H1 (cell line): ENCODE measurements at regions not wholly inside any gene's neighbourhood (a gene's known extent, or its start where the extent isn't known, plus 50 kb on each side); places are given as distances from the start of the nearest gene placed in this dataset.
A peak's percentile ranks its signal among the peaks of the same experiment; 100 is the strongest.

Source experiments
- CTCF ChIA-PET: fragments of 300-600 bp; sonication (Branson Sonifier 250); formaldehyde crosslinking; loops from one replicate; lab custom pipeline; 2021; ENCODE audit not compliant: partially characterized antibody; lab: Charles Lee
- POLR2A ChIA-PET: fragments of 300-600 bp; sonication (Branson Sonifier 250); formaldehyde crosslinking; loops from one replicate; lab custom pipeline; 2021; ENCODE audit warnings: inconsistent platforms; ENCODE audit not compliant: partially characterized antibody; lab: Charles Lee
- DNase-seq, 2 experiments: peaks; one replicate each; pipeline versions ENCODE4 v3.0.0 to v3.0.0-alpha.2; 2010 to 2022; ENCODE audit warnings: low spot score in 2 of 2, low read depth in 1 of 2, mixed read lengths in 1 of 2
- FAIRE-seq: peaks from 2 replicates; lab custom pipeline; 2011; peaks lifted over from hg19 to GRCh38; lab: Jason Lieb, UNC
- H2AFZ ChIP-seq: 2 replicates; pipeline ENCODE4 v1.8.1; 2012; ENCODE audit warnings: low read length, inconsistent platforms
- H2AK5ac ChIP-seq: 2 replicates; pipeline ENCODE4 v1.6.1; 2013; ENCODE audit warnings: low read depth, low read length
- H2BK120ac ChIP-seq: replicated peaks from 2 replicates; pipeline ENCODE3; 2013; ENCODE audit warnings: low read depth, low read length, inconsistent platforms
- H2BK12ac ChIP-seq: 2 replicates; pipeline ENCODE4 v1.6.1; 2013; ENCODE audit warnings: low read depth, low read length
- H2BK15ac ChIP-seq: 2 replicates; pipeline ENCODE4 v1.6.1; 2013; ENCODE audit warnings: low read length
- H2BK20ac ChIP-seq: 2 replicates; pipeline ENCODE4 v1.6.1; 2013; ENCODE audit warnings: low read length
- H2BK5ac ChIP-seq: 2 replicates; pipeline ENCODE4 v1.6.1; 2013; ENCODE audit warnings: low read depth, low read length
- H3K14ac ChIP-seq: 2 replicates; pipeline ENCODE4 v1.6.1; 2013; ENCODE audit warnings: inconsistent platforms; ENCODE audit not compliant: insufficient read length
- H3K18ac ChIP-seq: 2 replicates; pipeline ENCODE4 v1.6.1; 2013; ENCODE audit warnings: low read length; ENCODE audit errors: extremely low read depth
- H3K23ac ChIP-seq: 2 replicates; pipeline ENCODE4 v1.6.1; 2013; ENCODE audit warnings: inconsistent platforms; ENCODE audit not compliant: insufficient read length
- H3K23me2 ChIP-seq: 2 replicates; pipeline ENCODE4 v1.6.1; 2013; ENCODE audit warnings: low read depth, low read length
- H3K27ac ChIP-seq: 2 replicates; pipeline ENCODE4 v1.6.1; 2011; ENCODE audit warnings: low read depth, low read length, inconsistent platforms
- H3K27me3 ChIP-seq, 4 experiments: replicated peaks in 1 of 4; 1 replicate in 1 of 4; 2 replicates in 3 of 4; pipeline versions ENCODE4 v1.6.1 to v1.8.1; 2011 to 2013; ENCODE audit warnings: low read length in 3 of 4, mild to moderate bottlenecking in 3 of 4, inconsistent platforms in 2 of 4, mixed read lengths in 2 of 4, moderate library complexity in 1 of 4; ENCODE audit not compliant: control insufficient read depth in 3 of 4, insufficient read depth in 3 of 4; ENCODE audit errors: extremely low read depth in 1 of 4
- H3K36me3 ChIP-seq, 4 experiments: 2 replicates each; pipeline versions ENCODE4 v1.6.1 to v1.8.1; 2011 to 2013; ENCODE audit warnings: mild to moderate bottlenecking in 4 of 4, low read length in 3 of 4, moderate library complexity in 2 of 4, control low read depth in 1 of 4, inconsistent platforms in 1 of 4; ENCODE audit not compliant: insufficient read depth in 4 of 4, control insufficient read depth in 2 of 4
- H3K4ac ChIP-seq: replicated peaks from 2 replicates; pipeline ENCODE3; 2013; ENCODE audit warnings: low read length, low read depth, mixed read lengths, inconsistent platforms; ENCODE audit not compliant: insufficient read length
- H3K4me1 ChIP-seq, 4 experiments: replicated peaks in 1 of 4; 1 replicate in 1 of 4; 2 replicates in 3 of 4; pipeline versions ENCODE4 v1.6.1 to v1.8.1; 2011 to 2013; ENCODE audit warnings: low read length in 3 of 4, inconsistent platforms in 2 of 4, mixed read lengths in 1 of 4; ENCODE audit not compliant: insufficient read depth in 4 of 4, control insufficient read depth in 3 of 4
- H3K4me2 ChIP-seq, 2 experiments: 2 replicates each; pipeline versions ENCODE4 v1.6.1 to v1.8.1; 2011 to 2013; ENCODE audit warnings: low read depth in 2 of 2, low read length in 2 of 2, control low read depth in 1 of 2, inconsistent platforms in 1 of 2, mild to moderate bottlenecking in 1 of 2; ENCODE audit not compliant: insufficient read depth in 1 of 2
- H3K4me3 ChIP-seq, 4 experiments: fragments of 200-600, 300-600 bp in 1 of 4; sonication (generic), shearing (Covaris generic), sonication (Bioruptor Twin) in 1 of 4; 2 replicates each; pipeline versions ENCODE4 v1.5.1 to v1.8.1; 2011 to 2016; ENCODE audit warnings: low read length in 4 of 4, low read depth in 3 of 4, control low read depth in 2 of 4, inconsistent platforms in 2 of 4, mild to moderate bottlenecking in 2 of 4, mixed read lengths in 1 of 4, moderate library complexity in 1 of 4; ENCODE audit not compliant: insufficient read depth in 2 of 4; ENCODE audit errors: extremely low read depth in 1 of 4
- H3K56ac ChIP-seq: replicated peaks from 2 replicates; pipeline ENCODE3; 2013; ENCODE audit warnings: low read depth, mild to moderate bottlenecking, mixed read lengths, low read length, inconsistent platforms; ENCODE audit not compliant: insufficient read length
- H3K79me1 ChIP-seq: 2 replicates; pipeline ENCODE4 v1.6.1; 2013; ENCODE audit warnings: low read depth, low read length, control low read depth
- H3K79me2 ChIP-seq, 2 experiments: 2 replicates each; pipeline versions ENCODE4 v1.6.1 to v1.8.1; 2012 to 2013; ENCODE audit warnings: low read length in 2 of 2, mild to moderate bottlenecking in 2 of 2, inconsistent platforms in 1 of 2; ENCODE audit not compliant: insufficient read depth in 2 of 2, control insufficient read depth in 1 of 2
- H3K9ac ChIP-seq, 4 experiments: replicated peaks in 1 of 4; 1 replicate in 1 of 4; 2 replicates in 3 of 4; pipeline versions ENCODE4 v1.6.1 to v1.8.1; 2011 to 2013; ENCODE audit warnings: low read depth in 3 of 4, low read length in 3 of 4, control low read depth in 2 of 4, mild to moderate bottlenecking in 2 of 4, moderate library complexity in 2 of 4, inconsistent platforms in 1 of 4; ENCODE audit errors: extremely low read depth in 1 of 4
- H3K9me3 ChIP-seq, 2 experiments: 2 replicates each; pipeline versions ENCODE4 v1.6.1 to v1.8.1; 2012 to 2013; ENCODE audit warnings: mild to moderate bottlenecking in 2 of 2, moderate library complexity in 2 of 2, control low read depth in 1 of 2, inconsistent platforms in 1 of 2, low read depth in 1 of 2, low read length in 1 of 2, mixed read lengths in 1 of 2; ENCODE audit not compliant: insufficient read depth in 2 of 2
- H4K20me1 ChIP-seq, 2 experiments: replicated peaks in 1 of 2; 2 replicates each; pipeline versions ENCODE3 to v1.8.1; 2011 to 2013; ENCODE audit warnings: inconsistent platforms in 2 of 2, low read length in 2 of 2, mild to moderate bottlenecking in 1 of 2; ENCODE audit not compliant: insufficient read depth in 2 of 2, control insufficient read depth in 1 of 2
- H4K5ac ChIP-seq: 2 replicates; pipeline ENCODE4 v1.6.1; 2013; ENCODE audit warnings: low read length, low read depth, mixed read lengths, inconsistent platforms; ENCODE audit not compliant: insufficient read length
- H4K8ac ChIP-seq: 2 replicates; pipeline ENCODE4 v1.8.0; 2013; ENCODE audit warnings: mild to moderate bottlenecking, moderate library complexity, low read length, inconsistent platforms; ENCODE audit not compliant: insufficient read depth; ENCODE audit errors: extremely low read depth
- H4K91ac ChIP-seq: replicated peaks from 2 replicates; pipeline ENCODE3; 2013; ENCODE audit warnings: low read length, mixed read lengths, inconsistent platforms; ENCODE audit not compliant: insufficient read length
- CHD1 ChIP-seq: IDR thresholded peaks from 2 replicates; pipeline ENCODE4 v1.6.1; 2012; ENCODE audit warnings: low read depth, low read length, improper control_type of control experiment
- CHD2 ChIP-seq: IDR thresholded peaks from 2 replicates; pipeline ENCODE4 v1.6.1; 2012; ENCODE audit warnings: low read length, improper control_type of control experiment
- EP300 ChIP-seq, 2 experiments: IDR thresholded peaks; 1 replicate in 1 of 2; 2 replicates in 1 of 2; pipeline ENCODE4 v1.6.1; 2011 to 2012; ENCODE audit warnings: low read depth in 2 of 2, low read length in 2 of 2, mild to moderate bottlenecking in 2 of 2, borderline replicate concordance in 1 of 2, inconsistent platforms in 1 of 2, moderate library complexity in 1 of 2
- GTF2F1 ChIP-seq: IDR thresholded peaks from 2 replicates; pipeline ENCODE4 v1.6.1; 2012; ENCODE audit warnings: low read depth, low read length, improper control_type of control experiment, borderline replicate concordance
- POLR2AphosphoS5 ChIP-seq: IDR thresholded peaks from 2 replicates; pipeline ENCODE4 v1.6.1; 2011; ENCODE audit warnings: low read depth, low read length
- POU5F1 ChIP-seq: IDR thresholded peaks from 2 replicates; pipeline ENCODE4 v1.6.1; 2011; ENCODE audit warnings: low read depth, mild to moderate bottlenecking, low read length, moderate library complexity
- RFX5 ChIP-seq: IDR thresholded peaks from 2 replicates; pipeline ENCODE4 v1.6.1; 2011; ENCODE audit warnings: low read depth, low read length, improper control_type of control experiment, borderline replicate concordance
- SIRT6 ChIP-seq: IDR thresholded peaks from one replicate; pipeline ENCODE4 v1.7.1; 2012; ENCODE audit warnings: low read length, inconsistent platforms
- WGBS, 2 experiments: shearing (Covaris generic) in 1 of 2; methylation state at CpG; one replicate each; pipeline versions ENCODE4 v1.1.6 to v1.1.7; 2013 to 2015; ENCODE audit warnings: low lambda C conversion rate in 2 of 2, mixed read lengths in 2 of 2, inconsistent platforms in 1 of 2, low coverage in 1 of 2, missing lambda C conversion rate in 1 of 2; ENCODE audit not compliant: insufficient replicate concordance in 2 of 2, insufficient coverage in 1 of 2, insufficient read length in 1 of 2; ENCODE audit errors: extremely low coverage in 1 of 2, missing lambda C conversion rate in 1 of 2; 5-methylcytosine and 5-hydroxymethylcytosine counted together

DNA sequence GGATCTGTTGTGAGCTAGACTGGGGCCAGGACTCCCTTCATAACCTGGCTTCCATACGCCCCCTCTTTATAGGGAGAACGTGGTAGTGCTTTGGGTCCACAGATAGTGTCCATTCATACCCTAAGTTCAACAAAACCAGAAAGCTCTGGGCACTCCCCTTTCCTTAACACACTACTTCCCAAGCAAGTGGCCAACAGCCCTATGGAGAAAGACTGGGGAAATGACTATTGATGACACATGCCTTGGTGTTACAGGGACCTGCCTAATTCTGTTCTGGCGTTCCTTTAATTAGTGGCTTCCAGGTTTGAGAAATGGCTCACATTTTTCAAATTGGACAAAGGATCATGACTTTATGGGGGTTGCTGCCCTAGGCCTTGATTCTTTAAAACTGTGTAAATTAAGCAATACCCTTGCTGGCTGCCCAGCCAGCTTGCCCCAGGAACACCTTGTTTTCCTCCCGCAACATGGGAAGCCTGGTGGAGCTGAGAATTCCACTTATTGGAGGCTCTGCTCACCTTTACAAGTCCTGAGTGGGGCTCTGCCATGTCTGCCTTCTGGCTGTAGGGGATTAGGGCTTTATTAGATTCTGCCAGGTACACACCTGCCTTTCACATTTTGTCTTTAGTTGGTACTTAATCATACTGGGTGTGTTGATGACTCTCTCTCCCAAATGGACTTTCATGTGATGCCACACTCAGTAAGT is 61.1 kb downstream of the RGS12 start:
- H3K79me2 ChIP-seq: no peaks in the 10 kb centered on the region
- no peak overlapping the region for H2BK20ac ChIP-seq
- no peaks in the 10 kb centered on the region for H3K9me3 ChIP-seq
- H3K79me1 ChIP-seq: no peaks in the 10 kb centered on the region; the same call in 1 of the 2 replicates
- H3K4me2 ChIP-seq: no peak overlapping the region
- H4K91ac ChIP-seq: no peak overlapping the region
- H4K8ac ChIP-seq: no peak overlapping the region
- H3K23ac ChIP-seq: no peak overlapping the region
- no peak overlapping the region for H3K18ac ChIP-seq
- H3K27me3 ChIP-seq: no peaks in the 10 kb centered on the region
- no peak overlapping the region for H3K4me3 ChIP-seq
- no peak overlapping the region for H2BK5ac ChIP-seq
- H2AK5ac ChIP-seq: no peak overlapping the region
- 96% methylated on average over 4 of the region's 4 CpGs; no CpG with 5 or more reads in 1 of the 2 experiments for WGBS, 2 experiments
- CTCF ChIA-PET: interaction anchor here (0.6 to 2.9 kb wide), 9 partner anchors 8 to 117 kb away, joined by 3 to 31 read pairs (median 6); no protein-coding TSS in a partner anchor
- no peak overlapping the region for H3K4ac ChIP-seq
- no peak overlapping the region for H3K27ac ChIP-seq
- no peaks in the 10 kb centered on the region; a peak in 1 of 7 replicates for H3K4me1 ChIP-seq
- FAIRE-seq (no peak), DNase-seq (peak in 1 of 2 experiments; percentile 33)
- H2BK12ac ChIP-seq: no peak overlapping the region
- no peaks in the 10 kb centered on the region for H3K23me2 ChIP-seq
- H2AFZ ChIP-seq: no peak overlapping the region
- H4K20me1 ChIP-seq: no peaks in the 10 kb centered on the region
- no peak overlapping the region for H2BK120ac ChIP-seq
- H3K9ac ChIP-seq: no peak overlapping the region
- no peak overlapping the region for H3K56ac ChIP-seq
- H4K5ac ChIP-seq: no peak overlapping the region
- H3K36me3 ChIP-seq: no peaks in the 10 kb centered on the region
- H2BK15ac ChIP-seq: no peak overlapping the region
- H3K14ac ChIP-seq: no peak overlapping the region
- POLR2A ChIA-PET: interaction anchor here (1.3 kb wide), 1 partner anchor 16 kb away, joined by 3 read pairs; no protein-coding TSS in a partner anchor
- TF ChIP-seq CHD2 (no peak), POLR2AphosphoS5 (no peak), GTF2F1 (no peak), EP300 (IDR thresholded peaks at IDR 0.05; ENCODE audit: borderline replicate concordance in 1 of 2, low read depth in 2 of 2, low read length in 2 of 2) (no peak), SIRT6 (no peak), CHD1 (no peak), POU5F1 (no peak), RFX5 (no peak)
